HCT116 (cell line): ENCODE measurements at regions not wholly inside any gene's neighbourhood (a gene's known extent, or its start where the extent isn't known, plus 50 kb on each side); places are given as distances from the start of the nearest gene placed in this dataset.

Experiments
- CEBPB ChIP-seq: IDR thresholded peaks from 2 replicates; pipeline ENCODE4 v1.6.1; 2012; ENCODE audit warnings: low read depth
- EGR1 ChIP-seq: IDR thresholded peaks from 2 replicates; pipeline ENCODE4 v1.6.1; 2012; ENCODE audit warnings: low read depth
- EZH2 ChIP-seq: fragments of 200-600 bp; sonication (generic); IDR thresholded peaks from 2 replicates; pipeline ENCODE4 v1.6.1; 2017; ENCODE audit warnings: antibody characterized with exemption, mixed run types
- EZH2phosphoT487 ChIP-seq: fragments of 200-600 bp; IDR thresholded peaks from 2 replicates; pipeline ENCODE4 v1.6.1; 2018; ENCODE audit warnings: antibody characterized with exemption, borderline replicate concordance
- FOSL1 ChIP-seq: IDR thresholded peaks from 2 replicates; pipeline ENCODE4 v1.6.1; 2012; ENCODE audit warnings: low read depth
- POLR2A ChIP-seq: IDR thresholded peaks from 2 replicates; pipeline ENCODE4 v1.7.0; 2011; ENCODE audit warnings: borderline replicate concordance; ENCODE audit not compliant: insufficient read depth, insufficient read length; ENCODE audit errors: extremely low read depth
- POLR2AphosphoS5 ChIP-seq: IDR thresholded peaks from 2 replicates; pipeline ENCODE4 v1.6.1; 2011; ENCODE audit warnings: mild to moderate bottlenecking, low read depth, low read length, moderate library complexity
- RAD21 ChIP-seq: IDR thresholded peaks from 2 replicates; pipeline ENCODE4 v1.6.1; 2012; ENCODE audit warnings: low read depth, mild to moderate bottlenecking
- REST ChIP-seq: IDR thresholded peaks from 2 replicates; pipeline ENCODE4 v1.6.1; 2012; ENCODE audit warnings: low read depth
- SIN3A ChIP-seq: IDR thresholded peaks from 2 replicates; pipeline ENCODE4 v1.6.1; 2012; ENCODE audit warnings: low read depth
- SRF ChIP-seq: IDR thresholded peaks from 2 replicates; pipeline ENCODE4 v1.6.1; 2012; ENCODE audit warnings: low read depth
- TF ChIP-seq, protein P1 (sequence below), 3 experiments: fragments of 200-600 bp in 1 of 3; sonication (generic) in 1 of 3; IDR thresholded peaks in 2 of 3; conservative IDR thresholded peaks in 1 of 3; 2 replicates each; pipeline ENCODE4 v1.5.1; 2012 to 2017; ENCODE audit warnings: low read depth in 2 of 3, low read length in 2 of 3, antibody characterized with exemption in 1 of 3, borderline replicate concordance in 1 of 3, control low read depth in 1 of 3, mild to moderate bottlenecking in 1 of 3, mixed read lengths in 1 of 3, mixed run types in 1 of 3, moderate library complexity in 1 of 3; ENCODE audit not compliant: insufficient read depth in 1 of 3
- TF ChIP-seq, protein P2 (sequence below): IDR thresholded peaks from 2 replicates; pipeline ENCODE4 v1.6.1; 2012
- TF ChIP-seq, protein P3 (sequence below): IDR thresholded peaks from 2 replicates; pipeline ENCODE4 v1.6.1; 2012

GRCh38 chr12:131413471-131413870, 297.4 kb upstream of the SFSWAP start:
- no peak for TF ChIP-seq POLR2A
- TF ChIP-seq, protein P1, sequence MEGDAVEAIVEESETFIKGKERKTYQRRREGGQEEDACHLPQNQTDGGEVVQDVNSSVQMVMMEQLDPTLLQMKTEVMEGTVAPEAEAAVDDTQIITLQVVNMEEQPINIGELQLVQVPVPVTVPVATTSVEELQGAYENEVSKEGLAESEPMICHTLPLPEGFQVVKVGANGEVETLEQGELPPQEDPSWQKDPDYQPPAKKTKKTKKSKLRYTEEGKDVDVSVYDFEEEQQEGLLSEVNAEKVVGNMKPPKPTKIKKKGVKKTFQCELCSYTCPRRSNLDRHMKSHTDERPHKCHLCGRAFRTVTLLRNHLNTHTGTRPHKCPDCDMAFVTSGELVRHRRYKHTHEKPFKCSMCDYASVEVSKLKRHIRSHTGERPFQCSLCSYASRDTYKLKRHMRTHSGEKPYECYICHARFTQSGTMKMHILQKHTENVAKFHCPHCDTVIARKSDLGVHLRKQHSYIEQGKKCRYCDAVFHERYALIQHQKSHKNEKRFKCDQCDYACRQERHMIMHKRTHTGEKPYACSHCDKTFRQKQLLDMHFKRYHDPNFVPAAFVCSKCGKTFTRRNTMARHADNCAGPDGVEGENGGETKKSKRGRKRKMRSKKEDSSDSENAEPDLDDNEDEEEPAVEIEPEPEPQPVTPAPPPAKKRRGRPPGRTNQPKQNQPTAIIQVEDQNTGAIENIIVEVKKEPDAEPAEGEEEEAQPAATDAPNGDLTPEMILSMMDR (IDR thresholded peaks at IDR 0.05 in 2 of 3, conservative IDR thresholded peaks at IDR 0.05 in 1 of 3; ENCODE audit: borderline replicate concordance in 1 of 3, insufficient read depth in 1 of 3, low read depth in 2 of 3, low read length in 2 of 3) = no peak
- no peak for TF ChIP-seq POLR2AphosphoS5
- no peak for TF ChIP-seq REST
- TF ChIP-seq SIN3A = no peak
- TF ChIP-seq, protein P2, sequence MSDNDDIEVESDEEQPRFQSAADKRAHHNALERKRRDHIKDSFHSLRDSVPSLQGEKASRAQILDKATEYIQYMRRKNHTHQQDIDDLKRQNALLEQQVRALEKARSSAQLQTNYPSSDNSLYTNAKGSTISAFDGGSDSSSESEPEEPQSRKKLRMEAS = no peak
- TF ChIP-seq CEBPB = no peak
- no peak for TF ChIP-seq SRF
- no peak for TF ChIP-seq EZH2
- TF ChIP-seq EGR1 = no peak
- TF ChIP-seq, protein P3, sequence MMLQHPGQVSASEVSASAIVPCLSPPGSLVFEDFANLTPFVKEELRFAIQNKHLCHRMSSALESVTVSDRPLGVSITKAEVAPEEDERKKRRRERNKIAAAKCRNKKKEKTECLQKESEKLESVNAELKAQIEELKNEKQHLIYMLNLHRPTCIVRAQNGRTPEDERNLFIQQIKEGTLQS = no peak
- no peak for TF ChIP-seq EZH2phosphoT487
- TF ChIP-seq FOSL1 = no peak
- no peak for TF ChIP-seq RAD21
